ENCODE measurements at regions not wholly inside any gene's neighbourhood (a gene's known extent, or its start where the extent isn't known, plus 50 kb on each side); places are given as distances from the start of the nearest gene placed in this dataset.
A peak's percentile ranks its signal among the peaks of the same experiment; 100 is the strongest.

GRCh38 chr21:27043377-27043776, 76.5 kb upstream of the ADAMTS5 start:
- no peaks in the 10 kb centered on the region for H3K36me3 ChIP-seq (ENCODE audit: control insufficient read depth, insufficient read depth, low read length)
- no peaks in the 10 kb centered on the region for H3K27me3 ChIP-seq (ENCODE audit: control insufficient read depth, insufficient read depth, low read length)
- DNase-seq (ENCODE audit: low read depth) (no peak), FAIRE-seq (no peak)
- TF ChIP-seq CTCF (IDR thresholded peaks at IDR 0.05; ENCODE audit: insufficient read depth, low read length, severe bottlenecking): no peak
- no peak overlapping the region for H3K4me3 ChIP-seq (ENCODE audit: low read depth, low read length)

- Histone ChIP-seq H3K4me3 (ENCODE audit: low read depth, low read length) (no peak overlapping the region), H3K27me3 (ENCODE audit: control insufficient read depth, insufficient read depth, low read length) (no peaks in the 10 kb centered on the region), H3K36me3 (ENCODE audit: control insufficient read depth, insufficient read depth, low read length) (no peaks in the 10 kb centered on the region)
- DNase-seq (ENCODE audit: low read depth) (peak; percentile 90), FAIRE-seq (peak; percentile 43)
- no peak for TF ChIP-seq CTCF (IDR thresholded peaks at IDR 0.05; ENCODE audit: insufficient read depth, low read length, severe bottlenecking)
Observed at GRCh38 chr21:27040738-27041469, 74.0 kb upstream of the ADAMTS5 start.

- Histone ChIP-seq H3K27me3 (ENCODE audit: control insufficient read depth, insufficient read depth, low read length) (no peaks in the 10 kb centered on the region), H3K36me3 (ENCODE audit: control insufficient read depth, insufficient read depth, low read length) (no peaks in the 10 kb centered on the region), H3K4me3 (ENCODE audit: low read depth, low read length) (no peak overlapping the region)
- DNase-seq (ENCODE audit: low read depth) (no peak), FAIRE-seq (no peak)
- no peak for TF ChIP-seq CTCF (IDR thresholded peaks at IDR 0.05; ENCODE audit: insufficient read depth, low read length, severe bottlenecking)
Observed at GRCh38 chr21:27036736-27037301, 69.9 kb upstream of the ADAMTS5 start.

GRCh38 chr21:27035791-27036190, 68.9 kb upstream of the ADAMTS5 start:
- Histone ChIP-seq H3K36me3 (ENCODE audit: control insufficient read depth, insufficient read depth, low read length) (no peaks in the 10 kb centered on the region), H3K27me3 (ENCODE audit: control insufficient read depth, insufficient read depth, low read length) (no peaks in the 10 kb centered on the region), H3K4me3 (ENCODE audit: low read depth, low read length) (no peak overlapping the region)
- FAIRE-seq (no peak), DNase-seq (ENCODE audit: low read depth) (no peak)
- no peak for TF ChIP-seq CTCF (IDR thresholded peaks at IDR 0.05; ENCODE audit: insufficient read depth, low read length, severe bottlenecking)

- no peak for DNase-seq (ENCODE audit: low read depth)
- Histone ChIP-seq H3K27me3 (ENCODE audit: control insufficient read depth, insufficient read depth, low read length) (no peaks in the 10 kb centered on the region), H3K36me3 (ENCODE audit: control insufficient read depth, insufficient read depth, low read length) (no peaks in the 10 kb centered on the region), H3K4me3 (ENCODE audit: low read depth, low read length) (no peak overlapping the region)
- no peak for TF ChIP-seq CTCF (IDR thresholded peaks at IDR 0.05; ENCODE audit: insufficient read depth, low read length, severe bottlenecking)
- FAIRE-seq: no peak
Observed at GRCh38 chr21:27034796-27035195, 67.9 kb upstream of the ADAMTS5 start.

- no peaks in the 10 kb centered on the region for H3K27me3 ChIP-seq (ENCODE audit: control insufficient read depth, insufficient read depth, low read length)
- FAIRE-seq (no peak), DNase-seq (ENCODE audit: low read depth) (no peak)
- no peak overlapping the region for H3K4me3 ChIP-seq (ENCODE audit: low read depth, low read length)
- no peak for TF ChIP-seq CTCF (IDR thresholded peaks at IDR 0.05; ENCODE audit: insufficient read depth, low read length, severe bottlenecking)
- H3K36me3 ChIP-seq (ENCODE audit: control insufficient read depth, insufficient read depth, low read length): no peaks in the 10 kb centered on the region
Observed at GRCh38 chr21:27033471-27033870, 66.6 kb upstream of the ADAMTS5 start.
